Upper lobe of right lung (tissue), 1 donor: ENCODE measurements at regions not wholly inside any gene's neighbourhood (a gene's known extent, or its start where the extent isn't known, plus 50 kb on each side); places are given as distances from the start of the nearest gene placed in this dataset.

Experiments
- ATAC-seq: fragments of 200-7000 bp; cut with Tn5 transposase; one replicate; pipeline ENCODE4 v1.9.1; 2020; ENCODE audit warnings: mild to moderate bottlenecking, moderate library complexity
- DNase-seq: peaks from one replicate; pipeline ENCODE4 v3.0.0-alpha.2; 2020
- H3K27ac ChIP-seq: fragments of 200-600 bp; one replicate; pipeline ENCODE4 v1.8.0; 2022
- H3K27me3 ChIP-seq: fragments of 200-600 bp; one replicate; pipeline ENCODE4 v1.8.0; 2022; ENCODE audit warnings: mild to moderate bottlenecking
- H3K36me3 ChIP-seq: fragments of 200-600 bp; one replicate; pipeline ENCODE4 v1.8.0; 2022
- H3K4me1 ChIP-seq: fragments of 200-600 bp; one replicate; pipeline ENCODE4 v1.8.0; 2022
- H3K4me3 ChIP-seq: fragments of 200-600 bp; one replicate; pipeline ENCODE4 v1.8.0; 2022; ENCODE audit warnings: mild to moderate bottlenecking
- H3K9me3 ChIP-seq: fragments of 200-600 bp; one replicate; pipeline ENCODE4 v1.8.0; 2022
- intact Hi-C: fragments of 100-400 bp; cut with DNase I; formaldehyde crosslinking; loops from one replicate; pipeline ENCODE4 v1.11.0; 2022
- TF ChIP-seq, protein P1 (sequence below): fragments of 200-600 bp; IDR thresholded peaks from one replicate; pipeline ENCODE4 v1.8.0; 2022; ENCODE audit warnings: antibody characterized with exemption
- donor health status: DM: no; HTN: yes; CAD: no; lungs with severe emphysema.

DNA sequence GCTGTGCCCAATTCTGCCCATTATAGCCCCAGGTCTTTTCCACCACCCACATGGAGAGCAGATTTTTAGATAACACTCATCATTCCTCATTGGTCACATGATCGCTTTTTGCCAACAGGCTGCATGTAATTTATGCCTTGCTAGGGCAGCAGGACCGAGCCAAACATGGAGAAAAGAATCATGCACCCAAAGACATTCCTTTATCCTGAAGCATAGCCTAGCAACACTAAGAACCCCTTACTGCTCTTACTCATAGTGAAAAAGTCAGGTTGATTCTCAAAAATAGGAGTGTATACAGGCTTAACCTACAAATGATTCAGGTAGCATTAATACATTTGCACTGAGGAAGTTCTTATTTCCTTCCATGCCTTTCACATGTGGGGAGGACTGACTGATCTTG is 765.5 kb downstream of the NLGN4Y start:
- no peaks in the 10 kb centered on the region for H3K36me3 ChIP-seq
- ATAC-seq, result no peak
- TF ChIP-seq, protein P1, sequence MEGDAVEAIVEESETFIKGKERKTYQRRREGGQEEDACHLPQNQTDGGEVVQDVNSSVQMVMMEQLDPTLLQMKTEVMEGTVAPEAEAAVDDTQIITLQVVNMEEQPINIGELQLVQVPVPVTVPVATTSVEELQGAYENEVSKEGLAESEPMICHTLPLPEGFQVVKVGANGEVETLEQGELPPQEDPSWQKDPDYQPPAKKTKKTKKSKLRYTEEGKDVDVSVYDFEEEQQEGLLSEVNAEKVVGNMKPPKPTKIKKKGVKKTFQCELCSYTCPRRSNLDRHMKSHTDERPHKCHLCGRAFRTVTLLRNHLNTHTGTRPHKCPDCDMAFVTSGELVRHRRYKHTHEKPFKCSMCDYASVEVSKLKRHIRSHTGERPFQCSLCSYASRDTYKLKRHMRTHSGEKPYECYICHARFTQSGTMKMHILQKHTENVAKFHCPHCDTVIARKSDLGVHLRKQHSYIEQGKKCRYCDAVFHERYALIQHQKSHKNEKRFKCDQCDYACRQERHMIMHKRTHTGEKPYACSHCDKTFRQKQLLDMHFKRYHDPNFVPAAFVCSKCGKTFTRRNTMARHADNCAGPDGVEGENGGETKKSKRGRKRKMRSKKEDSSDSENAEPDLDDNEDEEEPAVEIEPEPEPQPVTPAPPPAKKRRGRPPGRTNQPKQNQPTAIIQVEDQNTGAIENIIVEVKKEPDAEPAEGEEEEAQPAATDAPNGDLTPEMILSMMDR, result no peak
- H3K9me3 ChIP-seq, result no peaks in the 10 kb centered on the region
- intact Hi-C loops, result no loop called here
- no peak overlapping the region for H3K4me3 ChIP-seq
- DNase-seq, result no peak
- H3K27ac ChIP-seq, result no peak overlapping the region
- H3K4me1 ChIP-seq, result no peaks in the 10 kb centered on the region
- H3K27me3 ChIP-seq, result no peaks in the 10 kb centered on the region

DNA sequence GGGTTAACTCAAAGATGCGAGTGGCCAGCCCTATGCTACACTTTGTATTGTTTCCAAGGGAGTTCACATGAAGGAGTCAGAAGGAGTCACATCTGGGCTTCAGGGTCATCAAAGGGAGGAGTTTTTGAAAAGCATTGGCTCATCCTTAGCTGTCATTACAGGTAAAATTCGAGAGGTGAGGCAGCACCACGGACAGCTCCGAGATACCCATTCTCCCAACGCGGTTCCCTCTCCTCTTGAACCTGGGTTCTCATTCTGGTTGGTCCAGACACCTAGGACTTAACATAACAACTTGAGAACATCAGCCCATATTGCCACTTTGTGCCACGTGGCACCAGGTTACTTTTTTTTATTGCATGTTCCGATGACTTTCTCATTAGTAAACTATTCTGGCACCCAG is 768.6 kb downstream of the NLGN4Y start:
- Histone ChIP-seq H3K4me1 (no peaks in the 10 kb centered on the region), H3K36me3 (no peaks in the 10 kb centered on the region), H3K27ac (no peak overlapping the region), H3K27me3 (no peaks in the 10 kb centered on the region), H3K4me3 (no peak overlapping the region), H3K9me3 (no peaks in the 10 kb centered on the region)
- TF ChIP-seq, protein P1, result no peak
- intact Hi-C loops, result no loop called here
- ATAC-seq (no peak), DNase-seq (no peak)

DNA sequence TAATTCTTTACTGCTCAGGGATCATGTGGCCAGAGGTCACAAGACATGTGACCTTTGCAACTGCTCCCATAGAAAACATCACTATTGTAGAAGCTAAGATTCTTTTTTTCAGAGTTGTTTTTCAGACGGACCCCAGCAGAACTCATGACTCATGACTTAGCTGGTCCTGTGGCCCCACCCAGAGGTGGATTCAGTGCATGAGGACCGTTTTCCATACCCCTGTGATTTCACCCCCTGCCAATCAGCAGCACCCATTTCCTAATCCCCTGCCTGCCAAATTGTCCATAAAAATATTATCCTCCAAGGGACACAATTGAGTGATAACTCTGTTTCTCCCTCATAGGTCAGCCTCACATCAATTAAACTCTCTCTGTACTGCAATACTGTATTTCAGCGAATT is 777.5 kb downstream of the NLGN4Y start:
- Histone ChIP-seq H3K4me1 (no peaks in the 10 kb centered on the region), H3K9me3 (no peaks in the 10 kb centered on the region)

DNA sequence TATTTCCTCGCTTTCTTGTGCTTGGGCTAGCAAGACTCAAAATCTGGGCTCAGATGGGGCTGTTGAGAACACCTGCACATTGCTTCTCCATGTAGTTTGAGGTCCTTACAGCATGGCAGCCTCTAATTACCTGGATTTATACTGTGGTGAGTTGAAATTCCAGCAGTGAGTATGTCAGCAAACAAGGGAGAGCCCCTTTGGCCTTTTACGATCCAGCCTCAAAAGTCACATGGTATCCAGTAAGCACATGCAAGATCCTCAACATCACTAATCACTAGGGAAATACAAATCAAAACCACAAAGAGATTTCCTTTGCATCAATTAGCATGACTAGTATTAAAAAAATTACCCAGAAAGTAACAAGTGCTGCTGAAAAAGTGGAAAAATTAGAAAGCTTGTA is 787.8 kb downstream of the NLGN4Y start:
- no peak overlapping the region for H3K4me3 ChIP-seq
- no peak overlapping the region for H3K27ac ChIP-seq
- H3K27me3 ChIP-seq, result no peaks in the 10 kb centered on the region
- no peaks in the 10 kb centered on the region for H3K9me3 ChIP-seq
- no peak for DNase-seq
- H3K36me3 ChIP-seq, result no peaks in the 10 kb centered on the region
- H3K4me1 ChIP-seq, result no peaks in the 10 kb centered on the region
- TF ChIP-seq, protein P1, result no peak
- intact Hi-C loops, result no loop called here
- ATAC-seq, result no peak

More for the DNA sequence above, 777.5 kb downstream of the NLGN4Y start:
- H3K36me3 ChIP-seq, result no peaks in the 10 kb centered on the region
- no peaks in the 10 kb centered on the region for H3K27me3 ChIP-seq
- ATAC-seq (no peak), DNase-seq (no peak)
- no peak overlapping the region for H3K27ac ChIP-seq
- TF ChIP-seq, protein P1, result no peak
- intact Hi-C loops, result no loop called here
- no peak overlapping the region for H3K4me3 ChIP-seq

DNA sequence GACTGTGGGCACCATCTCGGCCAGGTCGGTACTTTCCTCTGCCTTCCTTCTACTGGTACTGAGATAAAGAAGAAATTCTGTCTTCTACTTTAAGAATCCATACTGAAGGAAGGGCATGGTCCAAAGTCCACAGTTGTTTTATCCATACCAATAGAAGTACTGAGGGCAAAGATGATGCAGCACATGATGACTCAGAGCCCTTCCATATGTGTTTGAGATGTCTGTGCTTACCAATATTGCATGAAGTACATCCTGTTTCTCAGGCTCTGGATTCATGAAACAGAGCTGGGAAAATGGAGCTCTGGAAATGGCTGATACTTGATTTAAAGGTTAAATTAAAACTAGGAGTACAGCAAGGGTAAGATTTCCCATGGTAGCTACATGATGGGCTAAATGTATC is 799.9 kb downstream of the NLGN4Y start:
- ATAC-seq, result no peak
- TF ChIP-seq, protein P1, result no peak
- intact Hi-C loops, result no loop called here

DNA sequence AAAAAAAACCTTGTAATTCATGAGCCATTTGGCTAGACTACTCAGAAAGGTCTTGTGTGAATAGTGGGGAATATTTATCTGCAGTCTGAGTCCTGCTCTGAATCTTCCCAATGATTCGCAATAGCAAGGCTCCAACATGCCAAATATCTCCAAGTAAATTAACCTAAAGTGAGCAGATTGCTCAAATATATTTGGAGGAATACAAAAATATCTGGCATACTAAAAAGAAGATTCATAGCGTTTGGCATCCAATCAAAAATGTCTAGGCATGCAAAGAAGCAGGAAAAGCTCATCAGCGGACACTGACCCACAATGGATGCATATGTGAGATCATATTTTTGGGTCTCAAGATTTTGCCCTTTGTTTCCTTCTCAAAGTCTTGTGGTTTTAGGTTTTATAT is 800.9 kb downstream of the NLGN4Y start:
- TF ChIP-seq, protein P1, result no peak
- no peaks in the 10 kb centered on the region for H3K4me1 ChIP-seq
- H3K4me3 ChIP-seq, result no peak overlapping the region
- ATAC-seq (no peak), DNase-seq (no peak)
- no peak overlapping the region for H3K27ac ChIP-seq
- intact Hi-C loops, result no loop called here
- no peaks in the 10 kb centered on the region for H3K9me3 ChIP-seq
- no peaks in the 10 kb centered on the region for H3K36me3 ChIP-seq
- no peaks in the 10 kb centered on the region for H3K27me3 ChIP-seq

More for the DNA sequence above, 799.9 kb downstream of the NLGN4Y start:
- Histone ChIP-seq H3K27ac (no peak overlapping the region), H3K9me3 (no peaks in the 10 kb centered on the region), H3K4me1 (no peaks in the 10 kb centered on the region), H3K36me3 (no peaks in the 10 kb centered on the region), H3K27me3 (no peaks in the 10 kb centered on the region), H3K4me3 (no peak overlapping the region)
- no peak for DNase-seq
